ENCODE measurements at regions not wholly inside any gene's neighbourhood (a gene's known extent, or its start where the extent isn't known, plus 50 kb on each side); places are given as distances from the start of the nearest gene placed in this dataset.
"Not testable (repeated sequence)": the region's sequence is repeated elsewhere in the genome, so short reads cannot be mapped to it uniquely, and the experiment has no call there.

DNA sequence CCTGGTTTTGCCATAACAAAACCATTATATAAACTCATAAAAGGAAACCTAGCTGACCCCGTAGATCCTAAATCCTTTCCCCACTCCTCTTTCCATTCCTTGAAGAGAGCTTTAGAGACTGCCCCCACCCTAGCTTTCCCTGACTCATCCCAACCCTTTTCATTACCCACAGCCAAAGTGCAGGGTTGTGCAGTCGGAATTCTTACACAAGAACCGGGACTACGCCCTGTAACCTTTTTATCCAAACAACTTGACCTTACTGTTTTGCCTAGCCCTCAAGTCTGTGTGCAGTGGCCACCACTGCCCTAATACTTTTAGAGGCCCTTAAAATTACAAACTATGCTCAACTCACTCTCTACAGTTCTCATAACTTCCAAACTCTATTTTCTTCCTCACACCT is 116.0 kb upstream of the PTPN13 start:
- TF ChIP-seq, protein P1, sequence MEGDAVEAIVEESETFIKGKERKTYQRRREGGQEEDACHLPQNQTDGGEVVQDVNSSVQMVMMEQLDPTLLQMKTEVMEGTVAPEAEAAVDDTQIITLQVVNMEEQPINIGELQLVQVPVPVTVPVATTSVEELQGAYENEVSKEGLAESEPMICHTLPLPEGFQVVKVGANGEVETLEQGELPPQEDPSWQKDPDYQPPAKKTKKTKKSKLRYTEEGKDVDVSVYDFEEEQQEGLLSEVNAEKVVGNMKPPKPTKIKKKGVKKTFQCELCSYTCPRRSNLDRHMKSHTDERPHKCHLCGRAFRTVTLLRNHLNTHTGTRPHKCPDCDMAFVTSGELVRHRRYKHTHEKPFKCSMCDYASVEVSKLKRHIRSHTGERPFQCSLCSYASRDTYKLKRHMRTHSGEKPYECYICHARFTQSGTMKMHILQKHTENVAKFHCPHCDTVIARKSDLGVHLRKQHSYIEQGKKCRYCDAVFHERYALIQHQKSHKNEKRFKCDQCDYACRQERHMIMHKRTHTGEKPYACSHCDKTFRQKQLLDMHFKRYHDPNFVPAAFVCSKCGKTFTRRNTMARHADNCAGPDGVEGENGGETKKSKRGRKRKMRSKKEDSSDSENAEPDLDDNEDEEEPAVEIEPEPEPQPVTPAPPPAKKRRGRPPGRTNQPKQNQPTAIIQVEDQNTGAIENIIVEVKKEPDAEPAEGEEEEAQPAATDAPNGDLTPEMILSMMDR (IDR thresholded peaks at IDR 0.05): not testable (repeated sequence)
- TF ChIP-seq POLR2A (IDR thresholded peaks at IDR 0.05): not testable (repeated sequence)
